NCI-H345 treated with DMSO at 0.1 percent for 48 hours (cell line): ENCODE measurements at regions not wholly inside any gene's neighbourhood (a gene's known extent, or its start where the extent isn't known, plus 50 kb on each side); places are given as distances from the start of the nearest gene placed in this dataset.

Source experiments
- DNase-seq: peaks from one replicate; lab custom pipeline; 2025; ENCODE audit not compliant: unreplicated experiment; lab: John Stamatoyannopoulos, UW

DNA sequence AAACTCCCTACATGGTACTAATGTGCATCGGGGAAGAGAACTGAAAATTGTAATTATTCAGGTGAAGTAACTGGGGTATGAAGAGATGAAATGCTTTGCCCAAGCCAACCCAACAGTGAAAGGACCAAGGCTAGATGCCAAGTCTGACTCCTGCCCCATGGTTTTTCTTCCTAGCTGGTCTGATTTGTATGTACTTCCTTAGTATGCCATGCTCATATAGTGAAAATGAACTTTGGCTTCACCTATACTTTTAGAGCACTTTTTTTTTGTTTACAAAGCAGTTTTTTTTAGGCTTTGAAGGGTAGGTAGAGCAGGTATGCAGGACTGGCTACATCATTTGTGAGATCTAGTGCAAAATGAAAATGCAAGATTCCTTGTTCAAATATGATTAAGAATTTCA is 359.4 kb upstream of the RIOK2 start:
- DNase-seq = no peak

DNA sequence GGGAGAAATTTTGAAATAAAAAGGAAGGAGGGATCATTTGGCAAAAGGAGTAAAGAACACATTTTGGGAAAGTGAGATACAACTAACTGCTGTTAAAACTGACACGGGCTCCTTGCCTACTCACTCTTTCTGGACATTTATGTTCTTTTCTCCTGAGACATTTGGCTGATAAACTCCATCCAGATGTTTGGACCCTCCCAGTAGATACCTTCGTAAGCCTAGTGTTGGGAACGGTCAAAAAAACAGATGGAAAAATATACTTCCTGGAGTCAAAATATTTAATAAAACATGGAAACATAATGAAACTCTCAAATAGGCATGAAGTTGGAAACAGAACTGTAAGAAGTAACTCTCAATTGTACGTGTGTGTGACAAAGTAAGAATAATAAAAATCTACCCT is 360.1 kb upstream of the RIOK2 start:
- no peak for DNase-seq

DNA sequence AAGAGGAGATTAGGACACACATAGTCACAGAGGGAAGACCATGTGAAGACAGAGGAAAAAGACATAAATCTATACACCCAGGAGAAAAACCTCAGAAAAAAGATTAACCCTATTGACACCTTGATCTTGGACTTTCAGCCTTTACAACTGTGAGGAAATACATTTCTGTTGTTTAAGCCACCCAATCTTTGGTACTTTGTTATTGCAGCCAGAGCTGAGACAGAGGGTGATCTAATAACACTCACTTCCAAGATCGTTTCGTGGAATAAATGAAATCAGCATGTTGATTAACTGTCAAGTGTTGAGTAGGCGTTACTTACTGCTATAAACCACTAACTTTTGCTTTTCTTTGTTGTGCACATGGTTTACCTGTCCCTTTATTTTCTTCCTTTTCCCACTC is 361.2 kb upstream of the RIOK2 start:
- DNase-seq = no peak

DNA sequence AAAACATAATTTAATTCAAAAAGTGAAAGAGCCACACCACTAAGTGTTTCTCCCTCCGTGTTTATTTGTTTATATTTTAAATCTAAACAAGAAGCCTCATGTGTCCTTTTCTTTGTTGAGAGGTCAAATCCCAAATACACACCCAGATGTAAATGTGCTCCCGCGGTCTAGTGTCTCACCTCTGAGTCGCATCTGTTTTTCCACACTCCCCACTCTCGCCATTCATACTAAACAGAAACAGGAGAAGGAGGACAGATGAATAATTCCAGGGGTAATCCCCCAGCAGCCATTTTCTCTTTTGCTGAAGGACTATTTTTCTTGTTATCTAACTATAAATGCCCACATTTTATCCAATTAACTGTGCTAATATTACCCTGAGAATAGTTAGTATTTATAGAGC is 361.6 kb upstream of the RIOK2 start:
- DNase-seq = no peak

DNA sequence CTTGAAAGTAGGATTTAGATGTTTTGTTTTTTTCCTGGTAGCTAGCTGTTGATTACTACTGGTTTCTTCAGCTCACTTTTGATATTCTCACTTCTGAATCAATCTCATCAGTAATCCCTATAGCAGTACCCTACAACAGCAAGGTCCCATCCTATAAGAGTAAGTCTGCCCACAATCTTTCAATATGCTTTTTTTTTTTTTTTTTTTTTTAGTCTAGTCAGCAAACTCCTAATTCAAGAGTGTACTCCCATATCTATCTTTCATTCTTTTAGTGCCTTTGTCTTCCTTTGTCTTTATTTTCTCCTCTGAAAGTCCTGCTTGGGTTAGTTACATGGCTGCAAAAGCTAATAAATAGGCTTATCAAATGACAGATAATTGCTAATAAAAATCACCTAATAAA is 362.4 kb upstream of the RIOK2 start:
- DNase-seq = no peak

DNA sequence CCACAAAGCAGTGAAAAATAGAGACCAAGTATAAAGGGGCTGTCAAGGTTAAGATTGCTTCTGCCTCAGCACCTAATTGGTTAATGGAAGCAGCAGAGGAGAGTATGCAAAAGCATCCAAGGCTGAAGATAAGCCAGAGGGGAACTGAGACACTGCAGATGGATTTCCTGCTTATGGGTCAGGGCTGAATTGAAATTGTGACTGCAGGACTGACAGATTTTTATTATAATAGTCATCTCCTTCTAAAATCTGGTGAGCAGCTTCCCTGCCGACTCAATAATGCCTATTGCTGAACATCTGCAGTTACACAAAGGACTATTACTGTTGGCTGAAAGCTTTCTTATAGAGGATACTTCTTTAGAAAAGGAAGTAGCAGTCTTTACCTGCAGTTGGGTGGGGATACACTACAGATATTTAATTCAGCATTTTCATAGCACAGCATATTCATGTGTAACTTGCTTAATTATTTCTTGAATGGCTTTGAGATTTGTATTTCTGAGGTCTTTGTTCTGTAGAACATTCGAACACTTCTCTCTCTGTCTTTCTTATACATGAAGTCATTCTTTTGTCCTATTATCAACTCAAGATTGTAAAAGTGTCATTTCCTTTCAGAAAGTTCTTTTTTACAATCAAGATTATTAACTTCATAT is 363.0 kb upstream of the RIOK2 start:
- DNase-seq = no peak

DNA sequence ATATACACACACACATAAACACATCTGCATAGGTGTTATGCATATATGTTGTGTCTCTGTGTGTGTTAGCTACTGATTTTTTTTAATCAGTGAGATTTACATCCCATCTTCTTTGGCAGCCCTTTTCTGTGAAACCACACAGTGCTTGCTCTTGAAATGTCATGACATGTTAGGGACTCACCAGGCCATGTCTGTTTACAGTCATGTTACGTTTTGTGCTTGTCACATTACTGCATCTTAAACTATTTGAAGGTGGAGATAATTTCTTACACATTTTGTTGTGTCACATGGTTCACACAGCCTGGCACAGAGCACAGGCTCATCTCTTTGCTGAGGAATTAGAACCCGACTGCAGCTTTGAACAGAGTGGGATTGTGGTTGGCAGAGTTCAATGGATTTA is 364.4 kb upstream of the RIOK2 start:
- DNase-seq = no peak

DNA sequence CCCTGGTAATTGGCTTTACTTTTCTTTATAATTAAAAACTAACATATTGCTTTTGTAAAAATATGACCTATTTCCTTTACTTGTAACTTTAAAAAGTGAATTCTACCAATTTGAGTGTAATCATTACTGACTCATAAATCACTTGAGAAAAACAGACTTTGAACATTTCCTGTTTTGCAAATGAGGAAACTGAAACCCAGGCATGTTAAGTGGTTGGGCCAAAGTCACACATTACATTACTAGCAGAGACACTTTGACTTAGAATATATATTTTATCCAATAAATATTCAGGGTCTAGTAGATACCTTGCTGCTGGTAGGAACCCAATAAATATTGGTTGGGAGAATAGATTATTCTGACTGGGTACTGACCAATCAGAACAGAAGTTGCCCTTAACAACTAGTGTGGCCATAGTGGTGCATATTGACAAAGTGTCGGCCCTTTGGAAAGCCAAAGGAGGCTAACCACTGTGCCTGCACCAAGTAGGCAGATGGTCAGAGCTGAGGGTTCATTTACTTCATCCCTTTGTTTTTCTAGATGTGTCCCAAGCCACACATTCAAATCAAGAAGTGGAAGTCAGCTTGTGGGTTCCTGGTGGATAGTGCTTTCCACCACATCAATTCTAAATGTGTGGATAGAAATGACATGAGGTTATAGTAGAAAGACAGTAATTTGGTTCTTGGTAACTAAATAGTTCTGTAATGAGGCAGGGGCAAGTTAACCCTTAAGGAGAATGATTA is 365.1 kb upstream of the RIOK2 start:
- DNase-seq = no peak

DNA sequence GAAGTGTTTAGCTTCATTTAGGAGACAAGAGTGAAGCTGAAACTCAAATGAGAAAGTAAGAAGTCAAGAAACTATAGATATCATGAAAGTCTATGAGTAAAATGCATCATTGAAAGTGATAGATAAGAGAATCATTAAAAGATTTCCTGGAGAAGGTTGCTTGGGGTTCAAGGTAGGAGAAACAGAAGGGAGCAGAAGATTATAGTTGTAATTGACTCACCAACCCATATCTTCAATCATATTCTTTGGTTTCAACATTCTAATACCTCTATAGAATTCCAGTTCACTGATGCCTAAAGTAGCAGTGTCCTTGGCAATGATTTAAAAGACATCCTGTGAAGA is 365.7 kb upstream of the RIOK2 start:
- no peak for DNase-seq

DNA sequence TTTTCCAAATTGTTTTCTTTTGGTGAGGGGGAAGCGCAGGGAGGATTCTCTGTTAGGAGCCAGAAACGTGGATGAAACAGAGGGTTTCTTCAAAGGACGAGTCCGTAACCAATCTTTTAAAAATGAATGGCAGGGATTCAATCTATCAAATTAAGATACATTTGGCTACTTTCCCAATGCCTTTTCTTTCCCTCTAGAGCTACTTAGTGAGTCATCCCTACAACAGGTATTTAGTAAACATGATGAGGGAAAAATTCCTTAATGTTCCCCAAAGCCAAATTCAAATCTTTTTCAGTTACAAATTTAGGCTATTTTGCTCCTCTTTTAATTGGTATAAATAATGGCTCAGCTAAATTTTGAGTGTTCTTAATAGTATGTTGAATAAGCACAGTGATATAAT is 366.4 kb upstream of the RIOK2 start:
- no peak for DNase-seq

DNA sequence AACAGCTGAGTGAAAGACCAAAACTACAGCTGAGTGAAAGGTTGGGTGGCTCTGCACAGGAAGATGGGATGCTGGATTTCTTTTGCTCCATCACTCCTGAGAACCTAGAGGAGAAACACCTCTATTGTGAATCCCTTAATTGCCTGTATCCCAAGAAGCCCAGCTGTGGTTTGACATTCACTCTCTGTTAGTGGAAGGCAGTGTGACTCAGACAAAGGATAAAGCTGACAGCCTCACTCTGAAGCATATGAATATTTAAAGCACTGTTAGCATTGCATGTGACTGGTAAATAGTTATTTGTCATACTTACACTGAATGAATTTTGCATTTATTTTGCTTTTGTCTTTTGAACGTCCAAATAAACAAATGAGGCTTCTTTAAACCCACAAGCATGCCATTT is 367.1 kb upstream of the RIOK2 start:
- DNase-seq = no peak

DNA sequence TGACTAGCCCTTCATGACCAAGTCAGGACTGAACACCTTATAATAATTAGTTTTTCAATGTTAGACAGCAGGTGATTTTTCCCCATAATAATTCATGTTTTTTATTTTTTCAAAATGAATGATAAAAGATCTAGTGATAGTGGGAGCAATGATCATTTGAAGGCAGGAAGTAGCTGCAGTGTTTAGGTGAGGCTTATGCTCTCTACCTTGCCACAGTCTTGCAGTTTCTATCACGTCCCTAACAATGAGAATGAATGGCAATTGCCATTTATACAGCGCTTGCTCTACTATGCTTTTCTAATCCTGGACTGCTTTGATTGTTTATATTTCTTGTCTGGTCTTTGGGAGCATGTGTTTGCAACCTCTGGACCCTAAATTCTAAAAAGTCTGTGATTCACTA is 367.8 kb upstream of the RIOK2 start:
- no peak for DNase-seq

DNA sequence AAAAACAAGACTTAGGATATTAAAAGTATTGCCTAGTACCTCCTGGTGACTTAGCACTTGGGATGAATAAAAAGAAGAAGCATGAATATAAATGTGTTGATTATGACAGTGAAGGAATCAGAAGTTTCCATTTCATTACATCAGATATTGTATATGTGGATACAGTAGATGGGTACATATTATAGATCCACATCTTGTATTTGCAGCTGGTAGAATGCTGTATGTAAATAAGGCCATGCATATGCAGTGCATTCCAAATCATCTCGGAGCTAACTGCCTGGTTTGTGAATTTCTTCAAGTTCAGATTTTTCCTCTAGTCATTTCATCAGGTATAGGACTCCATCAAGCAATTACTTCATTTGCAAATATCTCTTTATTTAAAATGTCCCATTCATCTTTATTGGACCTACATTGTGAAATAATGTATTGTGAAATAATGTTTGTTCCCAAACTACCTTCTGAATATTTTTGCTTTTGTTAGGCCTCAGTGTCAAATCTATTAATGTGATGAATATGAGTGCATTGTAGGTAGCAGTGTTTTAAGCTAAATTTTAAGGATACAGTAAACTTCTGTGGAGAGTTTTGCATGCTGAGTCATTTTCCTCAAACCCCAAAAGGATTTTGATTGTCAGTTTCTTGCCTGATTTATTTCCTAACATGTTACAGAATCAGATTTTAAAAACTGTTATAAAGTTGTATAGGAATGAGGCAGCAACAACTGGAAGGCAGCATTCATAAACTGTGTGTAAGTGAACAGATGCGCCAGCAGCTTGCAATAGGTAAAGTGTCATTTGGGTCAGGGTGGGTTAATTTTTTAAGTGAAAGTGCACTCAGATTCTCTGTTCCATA is 370.8 kb upstream of the RIOK2 start:
- DNase-seq = no peak

DNA sequence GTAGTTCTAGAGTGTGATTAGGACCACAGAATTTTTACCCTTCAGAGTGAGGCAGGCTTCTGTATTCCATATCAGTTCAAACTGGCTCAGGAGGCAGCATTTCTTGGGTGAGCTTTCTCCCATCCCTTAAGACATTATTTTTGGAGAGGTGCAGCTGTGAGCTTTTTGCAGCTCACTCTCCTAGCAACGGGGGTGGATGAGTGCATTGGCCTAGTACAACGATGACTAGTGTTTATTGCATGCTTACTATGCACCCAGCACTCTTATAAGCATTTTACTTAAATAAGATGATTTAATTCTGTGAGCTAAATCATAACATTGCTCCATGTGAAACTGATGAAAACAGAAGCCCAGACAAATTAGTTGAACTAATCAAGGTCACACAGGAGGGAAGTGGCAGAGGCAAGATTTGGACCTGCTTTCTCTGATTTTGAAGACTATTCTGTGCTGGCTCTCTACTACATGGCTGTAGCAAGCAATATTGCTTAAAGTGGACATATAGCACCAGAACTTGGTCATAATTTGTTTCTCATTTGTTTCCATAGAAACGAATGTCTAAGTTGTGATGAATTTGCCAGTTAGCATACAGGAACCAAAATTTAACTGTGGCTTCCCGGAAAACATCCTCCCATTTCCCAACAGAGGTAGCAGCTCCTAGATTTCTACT is 372.1 kb upstream of the RIOK2 start:
- DNase-seq = no peak

DNA sequence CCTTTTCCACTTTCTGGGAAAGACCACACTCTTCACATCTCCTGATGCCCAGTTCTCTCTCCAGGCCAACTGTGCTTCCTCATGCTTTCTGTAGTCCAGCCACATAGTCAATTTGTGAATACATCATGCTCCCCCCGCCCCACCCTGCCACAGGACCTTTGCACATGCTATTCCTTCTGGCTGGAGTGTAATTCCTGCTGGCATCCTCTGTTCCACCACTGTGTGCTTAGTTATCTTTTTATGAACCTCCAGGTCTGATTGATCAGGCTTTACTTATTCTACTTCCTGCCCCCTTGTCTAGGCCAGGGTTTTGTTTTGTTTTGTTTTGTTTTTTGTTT is 372.6 kb upstream of the RIOK2 start:
- no peak for DNase-seq

DNA sequence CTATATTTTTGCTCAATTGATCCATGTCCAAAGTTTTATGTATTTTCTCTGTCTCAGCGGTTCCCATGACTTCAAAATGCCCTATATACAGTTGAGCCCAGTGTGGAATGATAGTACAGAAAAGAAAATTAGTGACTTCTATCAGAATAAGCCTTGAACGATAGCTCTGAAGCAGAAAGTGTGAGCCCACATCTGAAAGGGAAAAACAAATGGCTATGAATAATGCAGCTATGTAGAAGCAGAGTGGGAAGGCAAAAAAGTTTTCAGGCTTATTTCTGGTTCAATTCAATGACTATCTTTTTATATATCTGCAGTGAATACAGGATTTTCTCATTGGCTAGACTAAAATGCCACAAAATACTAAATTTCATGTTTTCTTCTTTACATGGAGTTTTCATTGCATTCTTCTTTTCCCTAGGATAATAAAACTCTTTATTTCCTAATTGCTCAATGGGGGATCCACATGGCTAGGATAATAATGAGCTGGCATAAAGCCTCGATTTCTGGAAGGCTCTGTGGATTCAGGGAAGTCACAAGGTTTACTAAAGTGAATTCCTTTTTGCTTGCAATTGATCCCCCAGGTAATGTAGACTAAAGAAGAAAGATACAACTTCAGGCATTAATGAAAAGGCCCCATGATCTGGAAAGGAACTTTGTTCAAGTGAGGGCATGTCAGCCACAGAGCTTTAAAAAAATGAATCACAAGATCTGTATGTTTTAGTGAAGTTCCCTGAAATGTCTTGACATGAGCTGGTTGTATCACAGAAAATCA is 377.0 kb upstream of the RIOK2 start:
- DNase-seq = no peak

DNA sequence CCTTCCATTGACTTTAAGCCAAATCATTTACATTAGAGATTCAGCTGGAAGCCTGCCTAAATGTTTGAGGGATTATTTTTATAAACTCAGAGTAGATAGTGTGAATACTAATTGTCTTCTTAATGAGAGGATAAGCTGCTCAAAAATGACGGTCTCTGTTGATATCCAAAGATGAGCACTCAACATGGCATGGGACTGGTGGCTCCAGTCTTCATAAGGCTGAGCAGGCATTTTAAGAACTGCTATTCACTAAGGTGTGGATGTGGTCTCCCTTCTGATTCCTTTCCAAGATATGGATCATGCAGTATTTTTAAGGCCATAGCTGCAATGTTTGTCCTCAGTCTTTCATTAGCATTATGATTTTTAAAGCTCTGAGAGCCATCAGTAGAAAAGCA is 377.5 kb upstream of the RIOK2 start:
- no peak for DNase-seq

DNA sequence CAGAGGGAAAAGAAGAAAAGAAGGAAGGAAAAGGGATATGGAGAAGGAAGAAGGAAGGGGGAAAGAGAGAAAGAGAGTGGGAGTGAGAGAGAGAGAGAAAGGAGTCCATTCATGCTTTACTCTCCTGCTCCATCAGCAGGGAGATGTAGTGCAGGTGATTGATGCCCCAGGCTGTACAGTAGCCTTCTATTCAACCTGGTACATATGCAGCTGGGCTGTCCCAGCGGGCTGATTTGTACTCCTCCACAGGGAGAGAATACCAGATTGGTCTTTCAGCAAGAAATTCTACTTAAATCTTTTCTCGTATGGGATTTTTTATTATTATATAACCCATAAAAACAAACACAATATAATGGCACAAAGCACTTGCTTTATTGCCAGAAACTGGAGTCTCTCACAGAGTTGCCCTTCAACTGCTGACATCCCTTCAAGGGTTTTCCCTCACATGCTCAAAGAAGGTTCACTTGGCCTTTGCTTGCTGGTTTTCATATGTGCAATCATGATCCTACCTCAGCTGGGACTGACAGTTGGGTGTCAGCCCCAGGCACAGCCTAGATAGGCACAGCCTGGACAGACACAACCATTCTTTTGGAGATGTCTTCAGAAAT is 380.1 kb upstream of the RIOK2 start:
- no peak for DNase-seq

DNA sequence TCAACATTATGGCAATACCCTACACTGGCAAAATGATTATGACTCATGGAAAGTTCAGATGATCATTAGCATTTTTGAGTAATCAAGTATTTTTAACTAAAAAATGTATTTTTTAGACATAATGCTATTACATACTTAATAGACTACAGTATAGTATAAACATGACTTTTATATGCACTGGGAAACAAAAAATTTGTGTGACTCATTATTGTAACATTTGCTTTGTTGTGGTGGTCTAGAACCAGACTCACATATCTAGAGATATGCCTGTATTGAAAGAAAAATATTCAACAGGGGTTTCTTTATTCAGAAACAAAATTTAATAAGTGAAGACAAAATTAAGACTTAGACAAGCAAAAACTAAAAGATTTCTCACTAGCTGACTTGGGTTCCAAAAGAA is 385.3 kb upstream of the RIOK2 start:
- no peak for DNase-seq

DNA sequence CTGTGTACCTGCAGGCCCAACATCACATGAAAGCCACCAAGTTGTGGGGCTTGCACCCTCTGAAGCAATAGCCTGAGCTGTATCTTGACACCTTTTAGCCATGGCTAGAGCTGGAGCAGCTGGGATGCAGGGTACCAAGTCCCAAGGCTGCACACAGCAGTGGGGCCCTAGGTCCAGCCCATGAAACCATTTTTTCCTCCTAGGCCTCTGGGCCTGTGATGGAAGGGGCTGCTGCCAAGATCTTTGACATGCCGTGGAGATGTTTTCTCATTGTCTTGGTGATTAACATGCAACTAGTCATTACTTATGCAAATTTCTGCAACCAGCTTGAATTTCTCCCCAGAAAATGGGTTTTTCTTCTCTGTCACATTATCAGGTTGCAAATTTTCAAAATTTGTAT is 387.2 kb upstream of the RIOK2 start:
- no peak for DNase-seq

DNA sequence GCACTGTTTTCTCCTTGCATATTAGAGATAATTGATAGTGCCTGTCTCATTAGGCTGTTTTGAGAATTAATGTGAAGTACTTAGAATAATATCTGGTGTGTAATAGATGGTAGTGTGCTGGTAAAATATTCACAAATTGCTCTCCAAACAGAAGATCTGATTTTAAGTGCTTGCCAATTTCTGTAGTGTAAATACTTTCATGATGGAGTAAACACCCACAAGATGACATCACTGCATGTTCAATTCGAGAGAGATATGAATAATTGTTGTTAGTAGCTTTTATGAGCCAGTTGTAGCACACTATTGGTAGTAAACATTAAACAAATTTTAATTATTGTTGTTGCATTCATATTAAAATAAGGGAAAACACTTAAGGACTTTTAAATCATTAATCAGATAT is 392.3 kb upstream of the RIOK2 start:
- DNase-seq = no peak
